ENCODE measurements at regions not wholly inside any gene's neighbourhood (a gene's known extent, or its start where the extent isn't known, plus 50 kb on each side); places are given as distances from the start of the nearest gene placed in this dataset.

GRCh38 chr1:239322369-239322768 is 64.0 kb upstream of the CHRM3 start:
- DNase-seq (ENCODE audit: low spot score) = no peak

GRCh38 chr1:239321877-239322276 is 64.5 kb upstream of the CHRM3 start:
- no peak for DNase-seq (ENCODE audit: low spot score)

DNA sequence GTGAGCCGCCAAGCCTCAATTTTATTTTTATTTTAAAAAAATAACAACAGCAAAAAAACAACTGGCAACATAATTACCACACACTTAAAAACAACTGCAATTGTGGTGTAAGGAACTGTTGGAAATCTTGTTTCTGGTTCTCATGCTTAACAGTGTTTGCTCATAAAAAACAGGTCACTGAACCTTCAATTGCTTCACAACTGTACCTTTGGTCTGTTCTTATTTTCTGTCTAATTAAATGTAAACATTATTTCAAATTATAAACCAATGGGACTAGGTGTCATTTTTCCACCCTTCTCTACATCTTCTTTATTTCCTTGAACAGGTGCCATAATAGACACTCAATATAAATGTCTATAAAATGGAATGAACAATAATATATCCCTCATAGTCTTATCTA is 68.4 kb upstream of the CHRM3 start:
- no peak for DNase-seq (ENCODE audit: low spot score)

GRCh38 chr1:239315631-239316217 is 70.6 kb upstream of the CHRM3 start:
- no peak for DNase-seq (ENCODE audit: low spot score)

GRCh38 chr1:239311331-239311730 is 75.0 kb upstream of the CHRM3 start:
- no peak for DNase-seq (ENCODE audit: low spot score)

- DNase-seq (ENCODE audit: low spot score) = no peak
These were observed 77.6 kb upstream of the CHRM3 start for GRCh38 chr1:239308701-239309333.

DNA sequence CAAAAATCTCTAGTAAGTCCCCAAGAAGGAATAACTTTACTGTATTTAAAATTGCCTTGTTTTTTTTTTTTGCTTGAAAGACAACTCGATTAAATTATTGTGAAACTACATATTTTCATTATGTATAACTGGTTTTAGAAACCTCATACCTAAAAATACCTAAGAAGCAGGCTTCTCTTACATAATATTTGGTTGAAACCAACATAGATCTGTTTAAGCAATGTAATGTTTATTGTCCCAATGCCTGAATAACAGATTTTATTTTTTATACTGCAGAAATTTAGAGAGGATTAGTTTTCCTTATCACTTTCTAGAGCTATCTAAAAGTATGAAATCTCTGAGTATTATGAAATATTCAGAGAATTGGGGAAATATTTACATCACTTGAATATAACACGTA is 78.5 kb upstream of the CHRM3 start:
- DNase-seq (ENCODE audit: low spot score) = no peak

DNA sequence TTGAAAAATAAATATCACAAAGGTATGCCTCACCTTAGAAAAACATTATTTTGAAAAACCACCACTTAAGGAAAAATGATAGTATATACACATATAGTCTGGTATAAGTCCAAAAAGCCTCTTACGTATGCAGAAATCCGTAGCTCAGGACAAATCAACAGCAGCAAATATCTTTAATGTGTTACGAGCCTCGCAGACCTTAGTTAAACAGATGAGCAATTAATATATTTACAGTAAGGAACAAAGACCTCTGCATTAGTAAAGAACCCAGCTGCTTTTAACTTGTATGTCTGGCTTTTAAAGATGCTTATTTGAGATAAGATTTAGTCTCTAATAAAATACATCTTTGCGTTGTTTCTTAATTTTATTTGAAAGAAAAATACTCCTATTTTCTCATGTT is 79.9 kb upstream of the CHRM3 start:
- DNase-seq (ENCODE audit: low spot score) = no peak

DNA sequence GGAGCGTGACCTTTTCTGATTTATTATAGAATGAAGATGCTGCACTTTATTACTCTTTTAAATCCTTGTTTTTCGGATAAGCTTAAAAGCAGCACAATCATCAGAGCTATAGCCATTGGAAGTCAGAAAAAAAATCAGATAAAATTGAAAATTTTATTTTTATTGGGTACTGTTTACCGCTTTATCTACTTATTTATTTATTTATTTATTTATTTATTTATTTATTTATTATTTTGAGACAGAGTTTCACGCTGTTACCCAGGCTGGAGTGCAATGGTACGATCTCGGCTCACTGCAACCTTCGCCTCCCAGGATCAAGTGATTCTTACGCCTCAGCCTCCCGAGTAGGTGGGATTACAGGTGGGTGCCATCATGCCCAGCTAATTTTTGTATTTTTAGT is 83.1 kb upstream of the CHRM3 start:
- DNase-seq (ENCODE audit: low spot score) = no peak

GRCh38 chr1:239302696-239303095 is 83.7 kb upstream of the CHRM3 start:
- DNase-seq (ENCODE audit: low spot score) = no peak

DNA sequence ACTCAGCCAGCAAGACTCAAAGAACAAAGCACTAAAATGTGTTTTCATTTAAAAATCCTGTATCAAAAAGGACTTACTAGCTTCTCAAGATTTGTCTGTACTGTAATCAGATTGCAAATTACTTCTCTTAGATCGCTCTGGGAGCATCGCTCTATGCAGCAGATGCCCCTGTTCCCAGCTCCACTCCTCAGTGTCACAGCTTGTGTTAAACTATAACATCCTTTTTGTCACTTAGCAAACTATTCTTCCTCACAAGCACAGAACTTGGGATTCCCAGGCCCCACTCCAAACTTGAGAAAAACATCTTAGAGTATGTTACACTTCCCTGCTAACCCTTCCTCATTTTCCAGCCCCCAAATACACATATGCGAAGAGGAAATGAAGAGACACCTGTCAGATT is 85.1 kb upstream of the CHRM3 start:
- DNase-seq (ENCODE audit: low spot score) = no peak

DNA sequence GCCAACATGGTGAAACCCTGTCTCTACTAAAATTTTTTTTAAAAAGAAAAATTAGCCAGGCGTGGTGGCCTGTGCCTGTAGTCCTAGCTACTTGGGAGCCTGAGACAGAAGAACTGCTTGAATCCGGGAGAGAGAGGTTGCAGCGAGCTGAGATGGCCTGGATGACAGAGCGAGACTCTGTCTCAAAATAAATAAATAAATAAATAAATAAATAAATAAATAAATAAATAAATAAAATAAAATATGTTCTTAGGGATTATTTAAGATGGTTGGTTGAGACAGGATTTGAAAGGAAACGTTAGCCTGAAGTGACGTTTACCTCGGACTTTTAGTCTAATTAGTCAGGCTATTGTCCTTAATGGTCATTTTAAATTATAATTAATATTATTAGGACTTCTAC is 88.5 kb upstream of the CHRM3 start:
- DNase-seq (ENCODE audit: low spot score) = no peak

DNA sequence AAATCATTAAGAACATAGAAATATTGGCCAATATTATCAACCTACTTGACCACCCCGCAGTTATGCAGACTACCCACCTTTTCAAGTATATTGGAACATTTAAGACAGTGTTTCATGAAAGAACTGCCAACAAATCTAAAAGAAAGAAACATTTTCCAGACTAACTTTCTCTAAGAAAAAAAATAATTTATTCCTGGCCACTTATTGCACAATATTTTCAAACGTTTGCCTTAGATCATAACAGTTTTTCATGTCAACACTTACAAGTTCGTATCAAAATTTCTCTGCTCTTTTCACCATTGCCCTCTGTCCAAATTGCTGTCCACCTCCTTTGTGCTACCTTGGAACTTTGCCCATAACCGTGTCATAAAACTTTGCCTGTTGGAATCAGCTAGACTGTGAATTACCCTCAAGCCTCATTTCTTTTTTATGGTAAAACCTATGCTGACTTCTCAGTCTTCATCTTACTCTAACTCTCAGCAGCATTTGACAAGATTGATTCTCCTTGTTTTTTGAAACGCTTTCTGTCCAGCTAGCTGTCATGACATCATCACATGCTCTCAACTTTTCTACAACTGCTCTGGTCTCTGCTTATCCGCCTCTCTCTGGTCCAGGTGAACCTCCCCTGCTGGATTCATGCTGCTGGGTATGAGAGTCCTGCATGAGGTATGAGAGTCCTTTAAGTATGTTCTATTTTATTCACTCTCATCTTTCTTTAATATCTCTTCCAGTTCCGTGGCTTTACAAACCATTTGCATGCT is 92.8 kb upstream of the CHRM3 start:
- no peak for DNase-seq (ENCODE audit: low spot score)

DNA sequence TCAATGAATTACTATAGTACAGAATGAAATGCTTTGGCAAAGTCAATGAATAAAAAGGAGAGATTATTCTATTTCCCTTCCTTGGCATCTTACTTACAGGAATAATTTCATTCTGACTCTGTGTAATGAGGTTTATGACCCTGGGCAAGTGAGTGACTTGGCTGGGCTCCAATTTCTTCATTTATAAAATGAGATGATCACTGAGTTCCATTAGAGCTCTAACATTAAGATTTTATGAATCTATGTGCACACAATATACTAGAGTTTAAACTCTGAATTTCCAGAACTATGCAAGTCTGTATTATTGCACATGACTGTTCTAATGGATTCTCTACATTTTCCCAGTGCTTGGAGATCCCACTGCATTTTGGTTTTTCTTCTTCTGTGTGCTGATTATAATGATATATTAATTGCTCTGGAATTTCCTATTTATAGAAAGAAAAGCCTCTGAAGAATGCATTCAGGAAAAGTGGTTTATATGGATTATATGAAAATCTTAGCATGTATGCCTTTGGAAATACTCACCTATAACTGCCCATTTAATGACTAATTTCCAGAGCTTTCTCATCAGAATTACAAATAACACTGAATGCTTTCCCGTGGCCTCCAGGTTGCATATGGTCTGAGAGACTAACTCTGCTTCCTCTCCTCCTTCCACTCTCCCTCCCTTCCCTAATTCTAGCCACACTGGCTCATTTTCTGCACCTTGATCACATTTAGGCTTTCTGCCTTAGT is 97.4 kb upstream of the CHRM3 start:
- no peak for DNase-seq (ENCODE audit: low spot score)

GRCh38 chr1:239287296-239287695 is 99.1 kb upstream of the CHRM3 start:
- no peak for DNase-seq (ENCODE audit: low spot score)

DNA sequence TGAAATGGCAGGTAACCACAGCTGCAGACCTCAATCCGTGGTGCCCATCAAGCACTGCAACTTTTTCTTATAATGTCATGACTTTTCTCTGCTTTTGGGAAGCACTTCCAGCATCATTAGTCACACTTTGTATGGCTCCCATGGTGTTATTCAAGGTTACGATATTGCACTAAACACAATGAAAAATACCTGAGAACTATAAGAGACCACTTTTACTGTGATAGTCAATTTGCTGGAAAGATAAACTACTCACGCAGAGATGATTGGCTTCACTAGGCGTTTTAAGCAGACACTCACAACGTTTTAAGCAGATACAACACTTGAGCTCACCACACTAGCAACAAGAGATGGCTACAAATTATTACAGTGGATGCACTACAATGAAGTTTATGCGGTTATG is 103.2 kb upstream of the CHRM3 start:
- DNase-seq (ENCODE audit: low spot score) = no peak

GRCh38 chr1:239282411-239282810 is 104.0 kb upstream of the CHRM3 start:
- DNase-seq (ENCODE audit: low spot score) = no peak

GRCh38 chr1:239276051-239276450 is 110.3 kb upstream of the CHRM3 start:
- no peak for DNase-seq (ENCODE audit: low spot score)

GRCh38 chr1:239274242-239274830 is 112.0 kb upstream of the CHRM3 start:
- DNase-seq (ENCODE audit: low spot score) = no peak

GRCh38 chr1:239270509-239270908 is 115.9 kb upstream of the CHRM3 start:
- DNase-seq (ENCODE audit: low spot score) = no peak

DNA sequence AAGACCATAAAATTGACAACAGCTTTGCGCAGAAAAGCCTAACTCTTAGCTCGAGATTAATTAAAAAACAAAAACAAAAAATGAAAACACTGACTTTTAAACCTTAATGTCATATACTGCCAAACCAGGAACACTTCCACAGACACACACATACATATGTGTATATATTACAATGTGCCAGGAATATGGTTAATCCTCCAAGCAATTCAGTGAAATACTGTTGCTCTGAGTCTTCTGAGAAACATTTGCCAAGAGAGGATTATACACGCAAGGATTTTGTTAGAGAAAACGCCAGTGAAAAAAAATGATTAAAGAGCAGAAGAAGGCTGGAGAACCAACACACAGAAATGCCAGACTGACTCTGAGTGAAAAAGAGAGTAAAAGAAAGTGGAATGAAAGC is 116.7 kb upstream of the CHRM3 start:
- no peak for DNase-seq (ENCODE audit: low spot score)

DNA sequence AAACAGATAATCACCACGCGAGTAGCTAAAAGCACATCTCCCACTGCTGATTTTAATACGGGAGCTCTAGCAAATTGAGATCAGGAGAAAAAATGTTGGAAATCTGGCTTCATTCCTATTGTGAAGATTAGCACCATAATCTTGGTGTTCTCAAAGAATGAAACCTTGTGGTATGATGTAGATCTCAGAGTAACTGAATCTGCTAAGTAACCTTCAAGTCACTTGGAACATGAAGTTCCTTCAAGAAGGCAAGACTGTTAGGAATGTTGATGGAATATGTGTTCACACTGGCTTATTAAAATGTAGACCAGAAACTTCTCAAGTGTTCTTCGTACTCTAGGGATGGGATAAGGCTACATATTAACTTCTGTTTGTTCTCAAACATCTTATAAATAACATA is 117.4 kb upstream of the CHRM3 start:
- no peak for DNase-seq (ENCODE audit: low spot score)

GRCh38 chr1:239268007-239268406 is 118.4 kb upstream of the CHRM3 start:
- DNase-seq (ENCODE audit: low spot score) = no peak

All from putamen (tissue), 1 donor.